Activated CD4-positive, alpha-beta memory T cell treated with anti-CD3 and anti-CD28 coated beads for 36 hours (primary cell): ENCODE measurements at regions not wholly inside any gene's neighbourhood (a gene's known extent, or its start where the extent isn't known, plus 50 kb on each side); places are given as distances from the start of the nearest gene placed in this dataset.

Experiments
- CTCF ChIA-PET: fragments of 350-600 bp; sonication (Branson Sonifier 250); formaldehyde crosslinking; loops from one replicate; lab custom pipeline; 2021; ENCODE audit warnings: antibody characterized with exemption, inconsistent platforms; lab: Charles Lee
- POLR2A ChIA-PET: fragments of 350-600 bp; sonication (Branson Sonifier 250); formaldehyde crosslinking; loops from one replicate; lab custom pipeline; 2021; ENCODE audit warnings: antibody characterized with exemption; lab: Charles Lee
- DNase-seq: peaks from one replicate; pipeline ENCODE4 v3.0.0-alpha.2; 2020
- H3K27ac Mint-ChIP-seq: one replicate; pipeline ENCODE4 v1.8.0; 2021; ENCODE audit warnings: mixed read lengths
- H3K27me3 Mint-ChIP-seq: one replicate; pipeline ENCODE4 v1.8.0; 2021; ENCODE audit warnings: mixed read lengths
- H3K36me3 Mint-ChIP-seq: one replicate; pipeline ENCODE4 v1.8.0; 2021; ENCODE audit warnings: mixed read lengths
- H3K4me1 Mint-ChIP-seq: one replicate; pipeline ENCODE4 v1.8.0; 2021; ENCODE audit warnings: low read depth, mixed read lengths
- H3K4me3 Mint-ChIP-seq: one replicate; pipeline ENCODE4 v1.8.0; 2021; ENCODE audit warnings: mild to moderate bottlenecking, mixed read lengths
- H3K9me3 Mint-ChIP-seq: one replicate; pipeline ENCODE4 v1.8.0; 2021; ENCODE audit warnings: mixed read lengths
- intact Hi-C: fragments of 100-400 bp; cut with micrococcal nuclease; formaldehyde crosslinking; loops from one replicate; pipeline ENCODE4 v1.15.1; 2023

GRCh38 chr15:100786901-100787566 is 92.6 kb upstream of the ALDH1A3 start:
- H3K27me3 Mint-ChIP-seq, result peaks cover 6% of the 10 kb centered on the region
- no peak overlapping the region for H3K27ac Mint-ChIP-seq
- DNase-seq, result no peak
- no peaks in the 10 kb centered on the region for H3K4me1 Mint-ChIP-seq
- H3K36me3 Mint-ChIP-seq, result no peaks in the 10 kb centered on the region
- CTCF ChIA-PET, result no interaction called here
- H3K9me3 Mint-ChIP-seq, result no peaks in the 10 kb centered on the region
- H3K4me3 Mint-ChIP-seq, result no peak overlapping the region
- POLR2A ChIA-PET, result no interaction called here
- intact Hi-C loops, result no loop called here

GRCh38 chr15:100787567-100788417 is 91.8 kb upstream of the ALDH1A3 start:
- Mint-ChIP-seq H3K36me3 (no peaks in the 10 kb centered on the region), H3K4me1 (no peaks in the 10 kb centered on the region), H3K9me3 (no peaks in the 10 kb centered on the region), H3K27ac (no peak overlapping the region), H3K27me3 (peaks cover 6% of the 10 kb centered on the region), H3K4me3 (no peak overlapping the region)
- intact Hi-C loops, result no loop called here
- no peak for DNase-seq
- POLR2A ChIA-PET, result no interaction called here
- CTCF ChIA-PET, result no interaction called here

GRCh38 chr15:100788418-100789105 is 91.1 kb upstream of the ALDH1A3 start:
- POLR2A ChIA-PET, result no interaction called here

GRCh38 chr15:100790786-100791265 is 88.8 kb upstream of the ALDH1A3 start:
- Mint-ChIP-seq H3K9me3 (no peaks in the 10 kb centered on the region), H3K36me3 (no peaks in the 10 kb centered on the region), H3K27ac (no peak overlapping the region), H3K4me1 (no peaks in the 10 kb centered on the region), H3K27me3 (peaks cover 17% of the 10 kb centered on the region), H3K4me3 (no peak overlapping the region)
- intact Hi-C loops, result no loop called here
- ChIA-PET CTCF (no interaction called here), POLR2A (no interaction called here)
- DNase-seq, result no peak

More at GRCh38 chr15:100788418-100789105, 91.1 kb upstream of the ALDH1A3 start:
- Mint-ChIP-seq H3K36me3 (no peaks in the 10 kb centered on the region), H3K27me3 (peaks cover 6% of the 10 kb centered on the region), H3K4me3 (no peak overlapping the region), H3K27ac (no peak overlapping the region), H3K9me3 (no peaks in the 10 kb centered on the region), H3K4me1 (no peaks in the 10 kb centered on the region)
- CTCF ChIA-PET, result no interaction called here
- DNase-seq, result no peak
- intact Hi-C loops, result no loop called here

DNA sequence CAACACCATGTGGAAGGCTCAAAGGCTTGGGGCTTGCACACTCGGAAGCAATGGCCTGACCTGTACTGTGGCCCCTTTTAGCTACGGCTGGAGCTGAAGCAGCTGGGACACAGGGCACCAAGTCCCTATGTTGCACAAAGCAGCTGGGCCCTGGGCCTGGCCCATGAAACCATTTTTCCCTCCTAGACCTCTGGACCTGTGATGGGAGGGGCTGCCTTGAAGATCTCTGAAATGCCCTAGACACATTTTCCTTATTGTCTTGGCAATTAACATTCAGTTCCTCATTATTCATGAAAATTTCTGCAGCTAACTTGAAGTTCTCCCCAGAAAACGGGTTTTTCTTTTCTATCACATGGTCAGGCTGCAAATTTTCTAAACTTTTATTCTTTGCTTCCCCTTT is 85.6 kb upstream of the ALDH1A3 start:
- ChIA-PET CTCF (no interaction called here), POLR2A (no interaction called here)
- Mint-ChIP-seq H3K4me3 (no peak overlapping the region), H3K27ac (no peak overlapping the region), H3K27me3 (peaks cover 19% of the 10 kb centered on the region), H3K9me3 (no peaks in the 10 kb centered on the region), H3K36me3 (no peaks in the 10 kb centered on the region), H3K4me1 (no peaks in the 10 kb centered on the region)
- no peak for DNase-seq
- intact Hi-C loops, result no loop called here

DNA sequence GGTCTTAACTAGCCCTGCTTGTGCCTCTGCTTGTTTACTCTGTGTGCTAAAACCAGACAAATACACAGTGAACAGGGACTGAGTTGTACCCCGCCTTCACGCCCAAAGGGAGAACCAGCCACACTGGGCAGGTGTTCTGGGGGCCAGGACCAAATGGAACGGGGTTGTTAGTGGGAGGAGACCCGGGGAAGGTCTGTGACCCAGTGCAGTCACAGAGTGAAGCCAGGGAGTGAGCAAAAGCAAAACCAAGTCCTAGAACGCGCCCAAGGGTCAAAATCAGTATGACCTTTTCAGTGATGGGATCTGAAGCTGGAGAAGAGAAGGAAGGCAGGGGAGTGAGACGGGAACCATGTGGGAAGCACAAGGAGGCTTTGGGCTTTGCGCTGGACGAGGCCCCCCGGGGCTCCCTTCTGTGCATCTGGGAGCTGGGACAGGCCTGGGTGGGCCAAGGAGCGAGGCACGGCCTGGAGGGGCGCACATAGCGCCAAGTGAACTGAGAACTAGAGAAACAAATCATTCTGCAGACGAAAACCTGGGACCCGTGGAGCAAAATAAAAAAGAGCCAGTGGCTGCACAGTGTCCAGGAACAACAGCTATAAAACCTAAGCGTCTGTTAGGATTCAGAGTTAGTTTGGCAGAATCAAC is 78.3 kb upstream of the ALDH1A3 start:
- Mint-ChIP-seq H3K36me3 (no peaks in the 10 kb centered on the region), H3K27me3 (peaks cover 10% of the 10 kb centered on the region), H3K9me3 (no peaks in the 10 kb centered on the region), H3K4me3 (no peak overlapping the region), H3K27ac (no peak overlapping the region), H3K4me1 (no peaks in the 10 kb centered on the region)
- ChIA-PET POLR2A (no interaction called here), CTCF (no interaction called here)
- intact Hi-C loops, result no loop called here
- no peak for DNase-seq

DNA sequence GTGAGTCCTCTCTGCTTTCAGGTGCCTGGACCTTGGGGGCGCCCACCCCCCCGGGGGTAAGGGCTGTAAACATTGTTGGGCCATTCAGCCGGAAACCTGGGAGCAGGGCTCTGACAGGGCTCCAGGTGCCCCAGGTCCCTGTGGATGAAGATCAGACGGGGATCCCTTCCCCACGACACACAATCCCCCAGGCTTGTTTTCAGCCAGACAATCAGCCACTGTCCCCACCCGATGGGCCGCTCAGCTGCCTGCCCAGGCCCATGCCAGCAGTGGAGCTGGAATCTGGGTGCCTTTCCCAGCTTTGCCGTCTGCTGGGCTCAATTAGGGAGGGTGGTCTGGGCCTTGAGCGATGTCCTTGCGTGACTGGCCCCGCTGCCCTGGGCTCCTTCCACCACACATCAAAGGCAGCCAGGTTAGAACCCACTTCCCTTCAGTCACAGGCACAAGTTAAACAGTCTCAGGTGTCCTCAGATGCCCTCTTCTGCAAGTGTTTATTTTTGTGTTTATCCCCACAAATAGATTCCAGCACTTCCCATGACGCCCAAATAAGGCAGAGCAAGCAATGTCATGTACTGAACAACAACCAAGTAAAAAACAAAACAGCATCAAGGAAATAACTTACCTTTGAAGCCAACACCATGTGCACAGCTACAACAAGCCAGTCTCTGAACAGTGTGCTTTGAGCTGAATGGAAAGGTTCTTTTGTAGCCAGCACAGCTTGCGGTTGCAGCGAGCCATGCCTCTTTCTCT is 77.0 kb upstream of the ALDH1A3 start:
- H3K27ac Mint-ChIP-seq, result no peak overlapping the region
- H3K27me3 Mint-ChIP-seq, result peaks cover 9% of the 10 kb centered on the region
- H3K4me3 Mint-ChIP-seq, result no peak overlapping the region
- H3K36me3 Mint-ChIP-seq, result no peaks in the 10 kb centered on the region
- DNase-seq, result no peak
- peaks cover 5% of the 10 kb centered on the region for H3K9me3 Mint-ChIP-seq
- intact Hi-C loops, result no loop called here
- ChIA-PET POLR2A (no interaction called here), CTCF (no interaction called here)
- no peaks in the 10 kb centered on the region for H3K4me1 Mint-ChIP-seq

DNA sequence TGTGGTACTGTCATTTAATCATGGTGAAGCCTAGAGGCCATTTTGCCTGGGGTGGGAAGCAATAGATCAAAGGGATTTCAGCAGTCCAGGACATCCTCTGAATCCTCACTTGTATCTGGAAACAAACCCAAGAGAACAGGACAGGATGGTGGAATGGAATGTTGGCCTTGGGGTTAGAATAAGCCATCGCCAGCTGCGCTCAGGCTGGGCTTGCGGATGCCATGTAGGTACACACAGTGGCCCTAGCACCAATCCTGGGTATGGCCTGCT is 76.5 kb upstream of the ALDH1A3 start:
- ChIA-PET POLR2A (no interaction called here), CTCF (no interaction called here)
- intact Hi-C loops, result no loop called here
- peaks cover 8% of the 10 kb centered on the region for H3K9me3 Mint-ChIP-seq
- no peak overlapping the region for H3K27ac Mint-ChIP-seq
- no peak for DNase-seq
- peaks cover 8% of the 10 kb centered on the region for H3K27me3 Mint-ChIP-seq
- no peaks in the 10 kb centered on the region for H3K36me3 Mint-ChIP-seq
- H3K4me1 Mint-ChIP-seq, result no peaks in the 10 kb centered on the region
- H3K4me3 Mint-ChIP-seq, result no peak overlapping the region

DNA sequence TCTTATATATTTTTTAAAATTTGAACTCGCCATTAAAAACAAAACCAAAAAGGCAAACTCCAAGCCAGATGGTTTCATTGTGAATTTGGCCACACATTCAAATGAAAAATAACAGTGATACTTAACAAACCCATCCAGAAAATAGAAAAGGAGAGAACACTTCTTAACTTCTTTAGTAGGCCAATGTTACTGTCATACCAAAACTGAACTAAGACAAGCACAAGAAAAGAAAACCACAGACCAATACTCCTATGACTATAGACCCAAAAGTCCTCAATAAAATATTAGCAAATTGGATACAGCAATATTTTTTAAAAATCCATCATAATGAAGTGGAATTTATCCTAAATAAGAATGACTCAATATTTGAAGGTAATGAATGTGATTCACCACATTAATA is 73.5 kb upstream of the ALDH1A3 start:
- H3K27me3 Mint-ChIP-seq, result peaks cover 2% of the 10 kb centered on the region
- DNase-seq, result no peak
- intact Hi-C loops, result no loop called here
- no peak overlapping the region for H3K27ac Mint-ChIP-seq
- no peaks in the 10 kb centered on the region for H3K4me1 Mint-ChIP-seq
- no peak overlapping the region for H3K4me3 Mint-ChIP-seq
- CTCF ChIA-PET, result no interaction called here
- H3K36me3 Mint-ChIP-seq, result no peaks in the 10 kb centered on the region
- peaks cover 15% of the 10 kb centered on the region for H3K9me3 Mint-ChIP-seq
- POLR2A ChIA-PET, result no interaction called here

DNA sequence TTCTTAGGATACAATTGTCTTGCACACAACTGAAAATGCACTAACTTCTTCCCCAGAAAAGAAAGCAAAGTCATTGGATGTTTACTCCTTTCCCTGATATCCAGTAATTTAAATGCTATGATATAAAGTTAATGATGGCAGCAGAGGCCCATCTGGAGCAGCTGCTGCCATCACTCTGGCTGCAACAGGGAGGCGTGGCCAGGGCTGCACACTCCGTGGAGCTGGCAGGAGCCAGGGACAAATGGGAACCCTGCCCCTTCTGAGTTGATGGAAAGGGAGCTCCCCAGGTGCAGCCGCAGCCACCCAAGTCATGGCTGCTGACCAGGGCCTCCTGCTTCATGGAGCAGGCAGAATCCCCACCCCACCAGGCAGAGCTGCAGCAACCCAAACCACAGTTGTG is 72.6 kb upstream of the ALDH1A3 start:
- Mint-ChIP-seq H3K27me3 (peaks cover 3% of the 10 kb centered on the region), H3K4me1 (no peaks in the 10 kb centered on the region), H3K9me3 (peaks cover 15% of the 10 kb centered on the region), H3K36me3 (no peaks in the 10 kb centered on the region), H3K4me3 (no peak overlapping the region), H3K27ac (no peak overlapping the region)
- no peak for DNase-seq
- intact Hi-C loops, result no loop called here
- ChIA-PET CTCF (no interaction called here), POLR2A (no interaction called here)

- peaks cover 15% of the 10 kb centered on the region for H3K9me3 Mint-ChIP-seq
- H3K27ac Mint-ChIP-seq, result no peak overlapping the region
- no peaks in the 10 kb centered on the region for H3K4me1 Mint-ChIP-seq
- no peaks in the 10 kb centered on the region for H3K36me3 Mint-ChIP-seq
- peaks cover 3% of the 10 kb centered on the region for H3K27me3 Mint-ChIP-seq
- POLR2A ChIA-PET, result no interaction called here
- CTCF ChIA-PET, result no interaction called here
- DNase-seq, result no peak
- no peak overlapping the region for H3K4me3 Mint-ChIP-seq
- intact Hi-C loops, result no loop called here
These were observed 70.9 kb upstream of the ALDH1A3 start for GRCh38 chr15:100808691-100809090.

DNA sequence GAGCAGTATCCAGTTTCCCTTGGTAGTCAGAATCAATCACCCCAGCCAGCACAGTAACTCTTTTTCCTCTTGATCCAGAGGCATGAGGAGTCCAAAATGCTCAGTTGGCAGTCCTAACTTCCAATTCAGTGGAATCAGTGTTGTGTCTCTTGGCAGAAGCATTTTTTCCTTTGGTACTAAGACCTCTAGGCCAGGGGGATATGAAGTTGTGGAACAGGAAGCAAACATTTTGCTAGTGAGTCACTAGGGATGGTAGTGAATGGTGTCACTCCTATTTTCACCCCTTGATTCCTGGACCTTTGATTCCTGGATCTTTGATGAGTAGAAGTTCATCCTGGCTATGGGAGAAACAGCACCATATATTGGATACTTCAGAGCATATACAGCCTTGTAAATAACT is 70.5 kb upstream of the ALDH1A3 start:
- CTCF ChIA-PET, result no interaction called here
- Mint-ChIP-seq H3K36me3 (no peaks in the 10 kb centered on the region), H3K4me3 (no peak overlapping the region), H3K27ac (no peak overlapping the region), H3K4me1 (no peaks in the 10 kb centered on the region), H3K27me3 (peaks cover 1% of the 10 kb centered on the region), H3K9me3 (peaks cover 15% of the 10 kb centered on the region)
- DNase-seq, result no peak
- intact Hi-C loops, result no loop called here
- POLR2A ChIA-PET, result no interaction called here
